GM21825 (cell line): ENCODE measurements at regions not wholly inside any gene's neighbourhood (a gene's known extent, or its start where the extent isn't known, plus 50 kb on each side); places are given as distances from the start of the nearest gene placed in this dataset.
"Not testable (repeated sequence)": the region's sequence is repeated elsewhere in the genome, so short reads cannot be mapped to it uniquely, and the experiment has no call there.

Experiments used
- ATAC-seq: cut with Tn5 transposase; IDR thresholded peaks from one replicate; pipeline ENCODE4 v1.9.1; 2021; ENCODE audit warnings: mild to moderate bottlenecking, moderate library complexity; ENCODE audit not compliant: unreplicated experiment

DNA sequence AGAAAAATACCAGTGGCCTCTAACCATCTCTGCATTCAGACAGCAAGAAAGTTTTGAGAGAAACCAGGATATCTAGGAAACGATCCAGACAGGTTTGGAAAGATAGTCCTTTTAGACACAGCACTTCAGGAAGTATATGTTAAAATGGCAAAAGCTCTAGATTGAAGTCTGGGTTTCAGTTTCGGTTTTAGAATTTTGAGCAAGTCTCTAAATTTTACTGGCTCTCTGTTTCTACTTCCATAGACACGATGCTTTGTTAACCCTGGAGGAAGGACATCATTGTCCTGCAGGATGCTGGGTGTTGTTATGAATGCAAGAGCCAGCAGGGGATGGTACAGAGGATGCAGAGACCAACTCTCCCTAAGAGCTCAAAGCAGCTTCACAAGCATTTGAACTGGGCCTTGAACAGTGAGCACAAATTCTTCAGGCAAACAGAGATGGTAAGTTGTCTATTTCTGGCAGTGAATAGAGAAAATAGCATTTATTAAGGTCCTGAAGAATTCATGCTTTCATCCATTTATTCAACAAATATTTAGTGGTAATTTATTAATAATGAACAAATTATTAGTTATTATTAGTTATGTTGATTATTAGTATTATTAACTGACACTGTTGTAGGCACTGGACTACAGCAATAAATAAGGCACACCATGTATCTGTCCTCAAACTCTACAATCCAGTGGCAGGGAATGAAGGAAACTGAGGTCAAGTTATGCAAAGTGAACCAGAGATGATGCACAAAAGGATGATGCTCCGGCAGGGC is 152.7 kb upstream of the NRP1 start:
- ATAC-seq = no peak

DNA sequence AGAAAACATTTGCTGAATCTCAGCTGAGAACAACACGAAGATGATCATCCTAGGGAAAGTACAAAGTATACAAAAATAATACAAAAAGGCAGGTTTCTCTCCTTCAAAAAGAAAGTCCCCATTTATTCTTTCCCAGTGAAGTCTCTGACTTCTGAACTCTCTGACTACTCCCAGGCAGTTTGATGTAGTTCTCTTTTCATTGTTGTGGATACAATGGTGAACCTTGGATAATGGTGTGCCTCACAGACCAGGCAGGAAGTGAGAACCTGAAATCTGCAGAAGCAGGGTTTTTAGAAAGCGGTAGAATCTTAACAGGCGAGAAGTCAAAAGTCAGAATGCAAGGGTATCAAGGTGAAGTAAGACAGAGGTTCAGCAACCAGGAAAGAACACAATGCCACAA is 150.8 kb upstream of the NRP1 start:
- ATAC-seq = no peak

DNA sequence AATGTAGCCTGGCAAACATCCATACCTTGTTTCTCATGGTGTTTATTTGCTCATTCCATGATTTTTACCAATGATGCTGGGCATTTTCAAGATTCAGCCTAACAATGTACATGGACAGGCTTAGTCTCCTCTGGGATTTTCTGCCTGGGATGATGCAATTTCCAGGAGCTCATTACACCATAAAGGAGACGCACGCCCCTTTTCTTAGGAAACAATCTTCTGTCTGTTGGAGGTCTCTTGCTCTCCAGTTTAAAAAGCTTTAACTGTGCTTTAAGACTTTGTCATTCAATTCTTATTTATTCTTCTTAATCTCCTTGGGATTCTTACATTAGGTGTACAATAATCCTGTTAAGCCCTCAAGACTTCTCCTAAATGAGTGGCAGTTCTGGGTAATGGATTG is 150.3 kb upstream of the NRP1 start:
- no peak for ATAC-seq

DNA sequence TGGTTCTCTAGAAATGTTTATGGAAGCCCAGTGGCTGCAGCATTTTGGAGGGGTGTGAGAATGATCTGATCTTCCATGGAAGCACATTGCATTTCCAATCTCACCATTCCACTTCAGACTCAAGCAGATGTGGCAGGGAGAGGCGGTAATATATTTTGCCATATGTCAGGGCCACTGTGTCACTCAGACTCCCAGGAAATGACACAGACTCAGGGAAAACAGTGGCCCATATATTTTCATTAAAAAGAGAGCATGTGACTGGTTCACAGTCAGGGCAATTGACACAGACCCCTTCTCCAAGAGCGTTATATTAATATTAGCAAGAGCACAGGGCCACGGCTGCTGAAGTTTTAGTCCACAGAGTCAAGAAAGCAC is 149.3 kb upstream of the NRP1 start:
- no peak for ATAC-seq

DNA sequence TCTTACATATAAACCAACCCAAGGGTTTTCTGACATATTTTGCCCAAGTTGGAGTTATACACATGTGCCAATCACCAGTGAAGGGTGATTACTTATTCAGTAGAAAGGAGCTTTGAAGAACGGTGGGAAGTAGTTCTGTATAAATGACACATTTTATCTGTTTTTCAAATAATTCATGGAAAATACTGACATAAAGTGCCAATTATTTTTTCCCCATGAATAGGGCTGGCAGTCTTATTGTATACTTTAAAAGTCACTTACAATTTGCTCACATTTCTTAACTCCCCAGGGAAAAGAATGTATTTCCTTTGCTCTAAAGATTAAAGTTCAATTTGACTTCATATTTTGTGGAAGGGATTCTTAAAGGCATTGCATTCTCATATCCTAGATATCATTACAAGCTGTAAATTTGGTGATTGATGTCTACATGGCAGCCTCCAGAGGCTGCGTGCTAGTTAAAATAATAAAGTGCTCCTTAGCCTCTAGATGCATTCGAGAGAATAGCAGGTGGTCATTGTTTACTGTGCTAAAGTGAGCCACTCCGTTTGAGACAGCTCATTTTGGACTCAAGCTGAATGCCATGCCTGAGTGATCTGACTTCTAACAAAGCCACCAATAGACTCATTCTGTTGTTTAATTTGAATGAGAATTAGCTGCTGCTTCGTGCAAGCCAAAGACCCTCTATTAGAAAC is 148.8 kb upstream of the NRP1 start:
- ATAC-seq = no peak

DNA sequence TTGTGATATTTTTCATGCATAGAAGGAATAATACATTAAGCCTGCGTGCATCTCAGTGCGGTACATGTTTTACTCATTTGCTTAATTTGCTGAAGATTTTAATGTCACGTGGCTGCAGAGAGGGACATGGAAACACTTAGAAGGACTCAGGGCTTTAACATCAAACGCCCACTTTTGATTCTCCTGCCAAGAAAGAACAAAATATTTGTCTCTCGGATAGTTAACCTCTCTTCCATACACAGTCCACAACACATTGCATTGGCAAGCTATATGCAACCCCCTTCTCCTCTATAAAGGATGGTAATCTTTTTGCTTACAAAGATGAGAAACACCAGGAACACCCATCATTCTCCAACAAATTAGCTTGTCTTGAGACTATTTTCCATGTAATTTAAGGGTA is 148.0 kb upstream of the NRP1 start:
- ATAC-seq = no peak

DNA sequence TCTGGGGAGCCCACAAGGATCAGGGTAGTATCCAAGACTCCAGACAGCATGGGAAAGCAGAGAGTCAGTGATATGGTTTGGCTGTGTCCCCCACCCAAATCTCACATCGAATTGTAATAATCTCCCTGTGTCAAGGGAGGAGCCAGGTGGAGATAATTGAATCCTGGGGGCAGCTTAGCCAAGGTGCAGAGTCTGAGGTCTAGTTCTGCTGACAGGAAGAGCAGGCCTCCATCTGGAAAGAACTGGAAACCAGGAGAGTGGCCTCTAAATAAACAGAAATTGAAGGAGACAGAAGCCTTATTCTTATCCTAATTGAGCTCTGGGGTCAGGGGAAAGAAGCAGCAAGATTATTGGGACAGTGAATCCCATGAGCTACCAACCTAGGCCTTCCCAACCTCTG is 146.7 kb upstream of the NRP1 start:
- no peak for ATAC-seq

DNA sequence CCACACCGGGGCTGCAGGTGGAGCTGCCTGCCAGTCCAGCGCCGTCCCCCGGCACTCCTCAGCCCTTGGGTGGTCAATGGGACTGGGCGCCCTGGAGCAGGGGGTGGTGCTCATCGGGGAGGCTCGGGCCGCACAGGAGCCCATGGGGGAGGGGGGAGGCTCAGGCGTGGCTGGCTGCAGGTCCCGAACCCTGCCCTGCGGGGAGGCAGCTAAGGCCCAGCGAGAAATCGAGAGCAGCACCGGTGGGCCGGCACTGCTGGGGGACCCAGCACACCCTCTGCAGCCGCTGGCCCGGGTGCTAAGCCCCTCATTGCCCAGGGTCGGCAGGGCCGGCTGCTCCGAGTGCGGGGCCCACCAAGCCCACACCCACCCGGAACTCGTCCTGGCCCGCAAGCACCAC is 145.9 kb upstream of the NRP1 start:
- ATAC-seq = not testable (repeated sequence)

DNA sequence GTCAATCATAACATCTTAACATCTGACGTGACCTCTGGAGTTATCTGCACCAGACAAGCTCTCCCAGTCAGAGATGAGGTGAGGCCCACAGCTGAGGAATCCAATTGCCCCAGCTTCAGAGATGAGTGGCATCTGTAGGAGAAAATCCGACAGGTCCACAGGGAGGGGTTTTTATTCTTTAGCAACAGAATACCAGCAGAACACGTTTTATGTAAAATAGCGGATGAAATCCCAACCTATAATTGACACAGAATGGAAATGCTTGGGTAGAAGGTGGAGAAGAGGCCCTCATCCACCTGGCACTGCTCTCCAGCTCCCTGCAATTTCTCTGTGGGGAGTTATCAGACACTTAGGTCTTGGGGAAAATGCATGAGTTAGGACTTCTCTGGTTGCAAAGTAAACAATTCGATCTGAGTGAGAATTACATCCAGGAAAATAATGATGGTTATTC is 144.2 kb upstream of the NRP1 start:
- no peak for ATAC-seq

DNA sequence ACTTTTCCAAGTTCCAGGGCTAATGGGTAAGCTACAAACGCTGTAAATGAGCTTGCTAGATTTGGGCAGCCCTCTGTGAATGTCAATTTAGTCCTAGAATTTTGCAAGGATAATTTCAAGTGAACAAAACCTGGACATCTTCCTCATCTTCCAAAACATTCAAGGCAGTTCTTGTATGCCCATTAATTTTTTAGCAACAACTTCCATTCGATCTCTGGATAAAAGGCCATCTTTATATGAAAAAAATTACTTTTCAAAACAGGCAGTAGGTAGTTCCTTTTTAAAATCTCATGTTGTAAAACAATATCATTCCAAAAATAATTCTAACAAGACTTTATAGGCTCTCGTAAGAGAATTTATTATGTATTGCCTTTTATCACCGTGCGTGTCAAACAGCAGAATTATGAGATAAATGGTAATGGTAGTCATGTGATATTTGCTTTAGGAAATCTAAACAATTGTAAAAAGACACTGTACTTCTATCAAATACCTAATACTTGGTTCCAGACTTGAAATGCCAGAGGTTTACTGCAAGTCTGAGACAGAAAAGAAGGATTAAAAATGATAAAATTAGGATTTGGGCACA is 143.7 kb upstream of the NRP1 start:
- ATAC-seq = no peak

DNA sequence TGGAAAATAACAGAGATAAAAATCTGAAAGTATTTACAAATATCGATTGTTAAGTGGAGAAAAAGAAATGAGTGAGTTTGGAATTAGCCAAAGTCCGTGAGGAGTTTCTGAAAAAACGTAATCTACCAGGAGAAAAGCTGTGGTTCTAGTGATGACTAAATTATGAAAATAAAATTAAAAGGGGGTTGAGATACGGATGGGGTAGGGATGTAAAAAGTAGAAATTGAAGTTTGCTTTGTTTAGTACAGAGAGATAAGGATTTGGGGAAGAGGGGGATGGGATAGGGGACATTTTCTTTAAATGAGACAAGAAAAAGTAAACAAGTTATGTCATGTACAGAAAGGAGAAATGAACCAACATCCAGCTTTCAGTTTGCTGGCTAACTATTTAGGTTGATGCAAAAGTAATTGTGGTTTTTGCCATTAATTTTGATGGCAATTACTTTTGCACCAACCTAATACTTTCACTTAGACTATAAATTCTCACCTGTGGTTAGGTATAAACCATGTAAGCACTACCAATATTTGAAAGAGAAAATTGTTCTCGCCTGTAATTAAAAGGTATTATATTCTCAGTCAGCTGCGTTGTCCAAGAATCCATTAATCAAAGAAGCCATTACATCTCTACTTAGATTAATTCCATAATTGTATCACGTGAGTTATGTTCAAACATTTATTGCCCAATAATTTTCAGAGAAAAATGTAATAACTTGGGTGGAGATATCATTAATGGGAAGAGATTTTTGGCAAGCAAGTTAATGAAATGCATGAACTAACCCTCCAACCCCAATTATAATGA is 143.0 kb upstream of the NRP1 start:
- ATAC-seq = no peak

DNA sequence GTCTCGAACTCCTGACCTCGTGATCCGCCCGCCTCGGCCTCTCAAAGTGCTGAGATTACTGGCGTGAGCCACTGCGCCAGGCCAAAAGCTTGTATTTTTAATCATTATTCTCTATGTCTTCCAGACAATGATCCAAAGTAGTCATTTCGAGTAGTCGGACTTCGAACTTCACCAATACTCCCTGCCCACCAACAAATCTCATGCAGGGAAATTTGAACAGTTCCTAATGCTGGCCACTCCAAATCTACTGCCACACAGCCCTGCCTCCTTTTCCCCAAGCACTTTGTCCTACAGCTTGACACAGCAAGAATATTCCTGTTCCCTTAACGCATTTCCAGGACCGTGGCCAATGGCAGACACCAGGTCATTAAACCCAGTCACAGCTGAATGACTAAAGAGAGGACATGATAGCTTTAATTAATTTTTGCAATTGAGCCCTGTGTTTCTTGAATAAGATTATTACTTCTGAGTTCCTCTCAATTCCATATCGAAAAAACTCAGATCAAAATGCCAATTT is 142.3 kb upstream of the NRP1 start:
- no peak for ATAC-seq

DNA sequence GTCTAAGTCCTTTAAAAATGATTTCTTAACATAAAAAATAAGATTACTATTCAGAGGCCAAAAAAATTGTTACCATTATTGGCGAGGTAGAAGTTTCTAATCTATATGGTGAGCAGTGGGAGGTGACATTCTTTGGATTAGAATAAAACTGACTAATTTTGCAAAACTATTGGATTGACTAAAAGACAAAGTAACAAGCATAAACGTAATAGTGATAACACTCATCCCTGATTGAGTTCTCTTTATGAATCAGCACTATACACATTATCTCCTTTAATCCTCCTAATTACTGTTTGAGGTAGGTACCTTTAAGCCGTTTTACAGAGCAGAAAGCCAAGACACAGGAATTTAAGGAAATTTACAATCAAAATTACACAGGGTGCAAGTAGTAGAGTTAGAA is 139.2 kb upstream of the NRP1 start:
- ATAC-seq = no peak

DNA sequence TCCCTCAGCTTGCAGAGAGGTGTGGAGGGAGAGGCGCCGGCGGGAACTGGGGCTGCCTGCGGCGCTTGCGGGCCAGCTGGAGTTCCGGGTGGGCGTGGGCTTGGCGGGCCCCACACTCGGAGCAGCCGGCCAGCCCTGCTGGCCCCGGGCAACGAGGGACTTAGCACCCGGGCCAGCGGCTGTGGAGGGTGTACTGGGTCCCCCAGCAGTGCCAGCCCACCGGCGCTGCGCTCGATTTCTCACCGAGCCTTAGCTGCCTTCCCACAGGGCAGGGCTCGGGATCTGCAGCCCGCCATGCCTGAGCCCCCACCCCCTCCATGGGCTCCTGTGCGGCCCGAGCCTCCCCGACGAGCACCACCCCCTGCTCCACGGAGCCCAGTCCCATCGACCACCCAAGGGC is 133.5 kb upstream of the NRP1 start:
- not testable (repeated sequence) for ATAC-seq

DNA sequence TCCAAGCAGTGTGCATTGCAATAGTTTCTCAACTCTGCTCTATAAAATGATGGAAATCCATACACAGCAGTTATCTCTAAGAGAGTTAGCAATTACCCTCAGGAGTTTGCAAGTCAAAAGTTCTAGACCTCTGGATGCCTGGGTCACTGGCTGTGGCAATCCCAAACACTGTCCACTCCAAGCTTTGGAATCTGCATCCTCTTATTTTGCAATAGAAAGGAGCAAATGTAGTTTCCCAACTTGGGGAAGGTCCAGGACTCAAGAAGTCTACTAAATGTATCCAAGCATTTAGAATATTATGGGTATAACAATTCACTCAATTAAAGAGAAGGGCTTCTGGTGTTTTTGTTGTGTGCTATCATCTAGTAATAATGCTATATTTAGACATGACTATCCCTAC is 131.3 kb upstream of the NRP1 start:
- no peak for ATAC-seq

DNA sequence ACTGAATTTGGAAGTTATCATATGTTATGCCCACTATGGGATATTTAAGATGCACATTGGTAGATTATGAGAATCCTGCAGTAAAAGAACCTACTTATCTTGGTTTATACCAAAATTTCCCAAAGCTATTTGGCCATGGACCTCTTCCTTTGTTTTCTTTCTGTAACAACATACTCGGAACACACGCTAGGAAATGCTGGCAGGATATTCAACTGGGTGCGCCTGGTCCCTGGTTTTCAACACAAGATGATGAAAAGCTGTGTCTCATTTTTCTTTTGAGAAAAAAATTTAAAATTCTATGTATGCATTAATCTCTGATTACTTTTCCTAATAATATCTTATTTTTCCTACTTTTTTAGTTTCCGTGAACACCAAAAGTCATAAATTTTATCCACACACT is 128.5 kb upstream of the NRP1 start:
- ATAC-seq = no peak

DNA sequence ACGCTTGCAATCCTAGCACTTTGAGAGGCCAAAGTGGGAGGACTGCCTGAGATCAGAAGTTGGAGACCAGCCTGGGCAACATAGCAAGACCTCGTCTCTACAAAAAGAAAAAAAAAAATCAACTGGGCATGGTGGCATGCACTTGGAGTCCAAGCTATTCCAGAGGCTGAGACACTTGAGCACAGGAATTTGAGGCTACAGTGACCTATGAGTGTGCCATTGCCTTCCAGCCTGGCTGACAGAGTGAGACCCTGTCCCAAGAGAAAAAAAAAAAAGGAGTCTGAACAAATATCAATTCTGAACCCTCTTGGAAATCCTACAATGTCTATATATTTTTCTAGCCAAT is 126.8 kb upstream of the NRP1 start:
- ATAC-seq = no peak

DNA sequence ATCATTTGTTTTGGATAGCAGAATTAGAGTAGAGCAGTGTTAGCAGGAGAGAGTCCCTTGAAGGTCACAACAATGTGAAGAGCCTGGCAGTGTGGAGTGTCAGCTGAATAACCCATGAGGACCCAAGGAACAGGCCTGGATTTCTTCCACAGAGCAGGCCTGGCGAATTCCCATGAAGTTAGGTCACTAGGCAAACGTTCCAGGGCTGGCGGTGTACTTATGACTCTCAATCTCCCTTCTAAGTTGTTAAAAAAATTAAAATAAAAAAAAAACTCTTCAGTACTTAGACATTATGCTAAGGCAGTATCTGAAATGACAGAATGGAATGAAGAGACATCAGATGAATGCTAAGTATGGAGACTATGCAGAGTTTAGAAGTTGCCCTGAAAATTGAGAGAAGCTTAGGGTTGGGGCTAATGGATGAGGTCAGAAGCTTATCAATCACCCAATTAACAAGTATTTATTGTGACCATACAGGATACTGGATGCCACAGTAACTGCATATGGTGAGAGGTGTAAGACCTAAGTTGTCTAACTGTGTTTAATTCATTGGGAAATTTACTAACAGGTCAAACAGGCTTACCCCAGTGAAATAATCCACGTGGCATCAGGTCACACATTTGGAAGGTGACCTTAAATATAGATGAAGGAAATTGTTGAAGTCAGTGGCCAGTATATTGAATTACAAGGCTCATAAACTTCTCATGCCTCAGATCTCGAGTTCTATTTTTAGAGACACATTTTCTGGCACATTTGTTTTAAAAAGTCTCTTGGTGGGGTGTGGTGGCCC is 126.2 kb upstream of the NRP1 start:
- no peak for ATAC-seq

DNA sequence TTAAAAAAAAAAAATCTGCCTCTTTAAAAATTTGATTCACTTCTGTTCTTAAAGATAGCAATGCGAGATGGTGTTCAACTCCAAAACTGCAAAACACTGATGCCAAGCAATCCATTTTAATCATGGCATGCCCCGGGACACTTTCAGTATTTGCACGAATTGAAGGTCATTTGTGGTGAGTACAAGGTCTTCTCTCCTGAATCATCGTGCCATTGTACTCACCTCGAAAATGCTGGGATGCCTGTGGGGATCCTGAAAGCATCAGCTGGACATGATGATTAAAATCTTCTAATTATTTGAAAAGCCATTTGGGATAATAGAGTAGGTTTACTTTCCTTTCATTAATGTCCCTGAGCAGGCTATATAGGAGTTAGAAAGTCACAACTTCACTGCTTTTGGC is 125.1 kb upstream of the NRP1 start:
- ATAC-seq = no peak

DNA sequence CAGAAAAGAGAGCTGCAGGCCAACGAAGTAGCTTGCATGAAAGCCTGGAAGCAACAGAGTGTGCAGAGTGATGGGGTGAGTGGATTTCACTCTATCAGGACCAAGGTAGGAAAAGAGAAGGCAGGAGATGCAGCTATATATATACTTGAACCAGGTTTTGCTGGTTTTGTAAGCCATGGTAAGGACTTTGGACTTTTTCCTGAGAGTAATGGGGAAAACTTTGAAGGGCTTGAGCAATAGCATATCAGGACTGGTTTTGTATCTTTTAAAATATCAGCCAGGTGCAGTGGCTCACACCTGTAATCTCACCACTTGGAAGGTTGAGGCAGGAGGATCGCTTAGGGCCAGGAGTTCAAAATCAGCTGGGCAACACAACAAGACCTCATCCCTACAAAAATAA is 120.6 kb upstream of the NRP1 start:
- no peak for ATAC-seq

DNA sequence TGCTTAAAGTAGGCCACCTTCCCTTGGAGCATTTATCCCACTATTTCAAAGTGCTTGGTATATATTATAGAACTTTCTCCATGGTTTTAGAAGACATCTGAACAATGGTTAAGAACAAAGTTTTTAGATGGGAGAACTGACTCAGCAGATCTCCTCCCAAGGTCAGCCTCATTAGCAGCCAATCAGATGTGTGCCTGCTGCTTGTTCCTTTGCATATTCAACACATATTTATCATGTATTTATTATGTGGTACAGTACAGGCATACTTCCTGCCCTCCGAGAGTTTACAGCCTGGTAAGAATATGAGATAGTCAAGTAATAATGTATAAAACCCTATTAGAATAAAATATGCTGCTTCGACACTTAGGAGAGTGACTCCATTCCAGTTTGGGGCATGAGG is 120.1 kb upstream of the NRP1 start:
- no peak for ATAC-seq
